CD1c-positive myeloid dendritic cell (primary cell): ENCODE measurements at regions not wholly inside any gene's neighbourhood (a gene's known extent, or its start where the extent isn't known, plus 50 kb on each side); places are given as distances from the start of the nearest gene placed in this dataset.

Experiments
- DNase-seq: peaks from one replicate; pipeline ENCODE4 v3.0.0-alpha.2; 2016; ENCODE audit errors: extremely low spot score

- peak; percentile 21 for DNase-seq
Observed at GRCh38 chr12:19572920-19573558, 133.7 kb downstream of the AEBP2 start.

- DNase-seq, result no peak
Observed at GRCh38 chr12:19573866-19574265, 134.6 kb downstream of the AEBP2 start.

- no peak for DNase-seq
Observed at GRCh38 chr12:19574601-19575000, 135.3 kb downstream of the AEBP2 start.

GRCh38 chr12:19575337-19576243 lies 136.3 kb downstream of the AEBP2 start:
- DNase-seq, result no peak

GRCh38 chr12:19576506-19577280 lies 137.4 kb downstream of the AEBP2 start:
- DNase-seq, result no peak

GRCh38 chr12:19577281-19577530 lies 137.9 kb downstream of the AEBP2 start:
- no peak for DNase-seq

- no peak for DNase-seq
Observed at GRCh38 chr12:19584732-19585131, 145.4 kb downstream of the AEBP2 start.

GRCh38 chr12:19588951-19589350 lies 149.7 kb downstream of the AEBP2 start:
- peak; percentile 25 for DNase-seq

- no peak for DNase-seq
Observed at GRCh38 chr12:19591951-19592350, 152.7 kb downstream of the AEBP2 start.

- no peak for DNase-seq
Observed at GRCh38 chr12:19596434-19597166, 157.3 kb downstream of the AEBP2 start.

GRCh38 chr12:19597167-19598026 lies 158.1 kb downstream of the AEBP2 start:
- no peak for DNase-seq

GRCh38 chr12:19605720-19606119 lies 166.4 kb downstream of the AEBP2 start:
- no peak for DNase-seq

GRCh38 chr12:19608039-19608438 lies 168.7 kb downstream of the AEBP2 start:
- no peak for DNase-seq

- no peak for DNase-seq
Observed at GRCh38 chr12:19613051-19613535, 173.8 kb downstream of the AEBP2 start.

GRCh38 chr12:19614601-19615383 lies 175.5 kb downstream of the AEBP2 start:
- DNase-seq, result no peak

- no peak for DNase-seq
Observed at GRCh38 chr12:19615384-19615725, 176.1 kb downstream of the AEBP2 start.

GRCh38 chr12:19616781-19617180 lies 177.5 kb downstream of the AEBP2 start:
- DNase-seq, result no peak

GRCh38 chr12:19620222-19620621 lies 180.9 kb downstream of the AEBP2 start:
- DNase-seq, result no peak

GRCh38 chr12:19623751-19624399 lies 184.6 kb downstream of the AEBP2 start:
- DNase-seq, result no peak

GRCh38 chr12:19624491-19624890 lies 185.2 kb downstream of the AEBP2 start:
- no peak for DNase-seq
